G401 (cell line): ENCODE measurements at regions not wholly inside any gene's neighbourhood (a gene's known extent, or its start where the extent isn't known, plus 50 kb on each side); places are given as distances from the start of the nearest gene placed in this dataset.

Experiments used
- DNase-seq: peaks from one replicate; pipeline ENCODE4 v3.0.0-alpha.2; 2015; ENCODE audit warnings: low spot score
- in situ Hi-C: cut with HindIII; loops from 2 replicates; pipeline ENCODE4 v1.10.0; 2016; ENCODE audit warnings: low sequenced_read_pairs, mixed read lengths

DNA sequence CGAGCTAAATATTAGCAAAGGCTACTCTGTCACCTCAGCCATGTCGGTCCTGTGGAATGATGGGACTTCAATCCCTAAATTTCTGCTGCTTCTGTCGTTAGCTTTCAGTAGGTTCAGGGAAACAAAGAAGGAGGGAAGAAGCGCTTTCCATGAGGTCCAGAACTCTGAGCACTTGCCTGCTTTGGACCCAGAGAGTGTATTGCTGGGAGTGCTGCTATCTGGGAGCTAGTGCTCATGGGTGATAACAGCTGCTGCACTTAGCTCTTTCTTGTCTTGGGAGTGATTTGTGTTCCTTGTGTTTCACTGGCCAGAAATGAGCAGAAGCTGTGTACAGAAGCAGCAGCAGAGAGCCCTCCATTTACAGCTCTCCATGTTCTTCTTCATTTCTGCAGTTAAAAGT is 369.8 kb downstream of the DIPK2A start:
- no peak for DNase-seq
- in situ Hi-C loops = no loop called here

- no peak for DNase-seq
- in situ Hi-C loops = no loop called here
Measured at GRCh38 chr3:144343343-144343742, 371.7 kb downstream of the DIPK2A start.

DNA sequence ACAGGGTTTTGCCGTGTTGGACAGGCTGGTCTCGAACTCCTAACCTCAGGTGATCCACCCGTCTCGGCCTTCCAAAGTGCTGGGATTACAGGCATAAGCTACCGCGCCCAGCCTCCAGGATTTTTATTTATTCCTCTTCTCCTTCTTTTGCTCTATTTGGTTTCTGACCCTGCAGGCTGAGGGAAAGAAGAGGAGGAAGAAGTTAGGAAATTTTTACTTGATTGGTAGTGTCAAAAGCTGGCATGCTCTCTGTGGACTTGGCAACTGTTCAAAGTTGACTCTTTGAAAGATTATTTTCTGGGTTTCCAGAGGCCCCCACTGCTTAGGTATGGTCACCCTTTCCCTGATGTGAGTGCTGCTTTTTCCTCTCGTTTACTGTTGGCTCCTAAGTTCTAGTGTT is 372.2 kb downstream of the DIPK2A start:
- in situ Hi-C loops = no loop called here
- DNase-seq = no peak

- in situ Hi-C loops = no loop called here
- DNase-seq = no peak
Measured at GRCh38 chr3:144344925-144345548, 373.4 kb downstream of the DIPK2A start.

GRCh38 chr3:144350125-144350524 is 378.5 kb downstream of the DIPK2A start:
- in situ Hi-C loops = no loop called here
- DNase-seq = no peak

DNA sequence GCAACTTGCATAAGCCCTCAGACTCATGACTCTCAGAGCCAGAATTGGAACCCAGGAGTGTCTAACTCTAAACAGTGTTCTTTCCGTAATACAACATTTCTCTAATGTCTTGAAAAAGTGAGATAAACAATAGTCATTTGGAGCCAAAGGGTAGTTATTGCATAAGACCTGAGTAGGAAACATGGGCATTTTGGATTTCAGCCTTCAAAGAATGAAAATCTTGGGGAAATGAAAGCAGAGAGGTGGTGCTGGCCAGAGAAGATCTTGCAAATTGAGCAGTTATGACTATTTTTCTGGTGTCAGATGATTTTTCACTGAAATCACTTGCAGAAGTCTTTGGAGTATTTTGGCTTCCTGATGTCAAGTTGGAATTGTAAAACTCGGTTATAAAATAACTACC is 379.4 kb downstream of the DIPK2A start:
- no peak for DNase-seq
- in situ Hi-C loops = no loop called here

GRCh38 chr3:144351773-144352365 is 380.2 kb downstream of the DIPK2A start:
- in situ Hi-C loops = no loop called here
- DNase-seq = no peak

DNA sequence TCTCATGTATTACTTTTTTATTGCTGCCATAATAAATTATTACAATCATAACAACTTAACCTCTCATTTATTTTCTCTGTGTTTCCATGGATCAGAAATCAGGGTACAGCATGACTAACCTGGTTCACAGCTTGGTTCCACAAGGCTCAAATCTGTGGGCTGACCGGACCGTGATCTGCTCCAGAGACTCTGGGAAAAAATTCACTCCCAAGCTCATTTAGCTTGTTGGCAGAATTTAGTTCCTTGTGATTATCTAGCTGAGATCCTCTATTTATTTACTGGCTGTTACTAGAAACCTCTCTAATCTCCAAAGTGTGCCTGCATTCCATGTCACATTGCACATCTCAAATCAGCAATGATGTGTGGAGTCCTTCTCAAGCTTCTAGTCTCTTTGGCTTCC is 386.6 kb downstream of the DIPK2A start:
- DNase-seq = no peak
- in situ Hi-C loops = no loop called here

GRCh38 chr3:144361002-144361401 is 389.4 kb downstream of the DIPK2A start:
- in situ Hi-C loops = no loop called here
- no peak for DNase-seq

GRCh38 chr3:144362126-144362525 is 390.5 kb downstream of the DIPK2A start:
- DNase-seq = no peak
- in situ Hi-C loops = no loop called here

- in situ Hi-C loops = no loop called here
- DNase-seq = no peak
Measured at GRCh38 chr3:144363856-144364255, 392.2 kb downstream of the DIPK2A start.

GRCh38 chr3:144364737-144365136 is 393.1 kb downstream of the DIPK2A start:
- in situ Hi-C loops = no loop called here
- DNase-seq = no peak

DNA sequence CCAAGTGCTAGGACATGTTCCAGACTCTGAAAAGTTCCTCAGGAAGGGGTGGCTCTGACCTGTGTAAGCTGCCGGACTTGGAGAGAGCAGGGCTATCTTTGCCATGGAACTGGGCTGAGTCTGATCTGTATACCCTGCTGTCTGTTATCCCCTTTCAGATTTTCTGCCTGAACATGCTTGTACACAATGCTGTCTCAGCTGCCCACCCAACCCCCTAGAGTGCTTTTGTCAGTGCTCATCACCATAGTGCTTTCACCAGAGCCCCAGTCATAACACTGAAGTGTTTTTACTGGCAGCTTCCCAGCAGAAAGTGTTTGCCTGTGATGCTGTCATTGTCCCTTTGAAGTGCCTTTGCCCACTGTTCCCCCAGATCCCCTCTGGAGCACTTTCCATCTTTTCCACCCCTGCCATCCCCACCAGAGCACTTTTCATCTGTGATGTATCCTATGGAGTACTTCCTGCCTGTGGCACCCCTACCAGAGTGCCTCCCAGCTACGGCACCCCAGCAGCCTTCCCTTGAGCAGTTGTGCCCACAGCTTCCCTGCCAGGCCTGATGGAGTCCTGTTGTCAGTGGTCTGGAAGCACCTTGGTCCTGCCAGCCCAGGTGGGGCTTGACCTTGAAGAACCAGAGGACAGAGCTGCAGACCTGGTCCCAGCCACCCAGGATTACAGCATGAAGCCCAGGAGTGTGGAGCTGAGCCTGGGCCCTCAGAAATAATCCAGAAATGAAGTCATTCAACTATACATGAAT is 397.7 kb downstream of the DIPK2A start:
- in situ Hi-C loops = no loop called here
- no peak for DNase-seq

DNA sequence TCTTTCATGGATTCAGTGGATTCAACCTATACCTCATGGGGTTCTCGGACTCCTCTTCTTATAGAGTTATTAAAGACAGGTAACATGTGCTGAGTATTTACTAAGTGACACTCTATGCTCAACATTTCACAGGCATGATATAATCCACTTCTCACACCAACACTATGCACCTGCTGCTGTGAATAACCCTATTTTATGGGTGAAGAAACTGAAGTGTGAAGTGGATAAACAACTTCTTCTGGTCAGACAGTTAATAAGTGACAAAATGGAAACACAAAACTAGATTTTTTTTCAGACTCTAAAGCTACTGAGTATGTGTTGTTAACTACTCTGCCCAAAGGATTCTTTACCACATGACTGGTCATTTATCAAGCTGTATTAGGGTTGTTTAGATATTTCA is 403.5 kb downstream of the DIPK2A start:
- no peak for DNase-seq
- in situ Hi-C loops = no loop called here

GRCh38 chr3:144380849-144381248 is 409.2 kb downstream of the DIPK2A start:
- DNase-seq = no peak
- in situ Hi-C loops = no loop called here

DNA sequence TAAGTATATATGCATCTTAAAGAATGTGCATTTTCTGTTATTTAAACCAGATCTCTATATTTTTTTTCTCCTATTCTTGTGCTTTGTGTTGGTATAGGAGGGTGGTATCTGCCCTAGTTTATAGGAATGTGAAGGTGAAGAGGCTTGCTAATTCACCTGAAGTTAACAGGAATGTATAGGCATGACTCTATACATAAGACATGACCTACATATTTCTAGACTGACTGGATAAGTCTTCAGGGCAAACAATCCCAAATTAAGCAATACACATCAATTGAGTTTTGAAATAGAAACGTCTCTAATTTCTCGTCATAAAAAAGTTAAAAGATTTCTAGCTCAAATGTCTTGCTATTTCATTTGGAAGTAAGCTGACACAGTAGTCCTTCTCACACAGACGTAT is 410.0 kb downstream of the DIPK2A start:
- in situ Hi-C loops = no loop called here
- no peak for DNase-seq

DNA sequence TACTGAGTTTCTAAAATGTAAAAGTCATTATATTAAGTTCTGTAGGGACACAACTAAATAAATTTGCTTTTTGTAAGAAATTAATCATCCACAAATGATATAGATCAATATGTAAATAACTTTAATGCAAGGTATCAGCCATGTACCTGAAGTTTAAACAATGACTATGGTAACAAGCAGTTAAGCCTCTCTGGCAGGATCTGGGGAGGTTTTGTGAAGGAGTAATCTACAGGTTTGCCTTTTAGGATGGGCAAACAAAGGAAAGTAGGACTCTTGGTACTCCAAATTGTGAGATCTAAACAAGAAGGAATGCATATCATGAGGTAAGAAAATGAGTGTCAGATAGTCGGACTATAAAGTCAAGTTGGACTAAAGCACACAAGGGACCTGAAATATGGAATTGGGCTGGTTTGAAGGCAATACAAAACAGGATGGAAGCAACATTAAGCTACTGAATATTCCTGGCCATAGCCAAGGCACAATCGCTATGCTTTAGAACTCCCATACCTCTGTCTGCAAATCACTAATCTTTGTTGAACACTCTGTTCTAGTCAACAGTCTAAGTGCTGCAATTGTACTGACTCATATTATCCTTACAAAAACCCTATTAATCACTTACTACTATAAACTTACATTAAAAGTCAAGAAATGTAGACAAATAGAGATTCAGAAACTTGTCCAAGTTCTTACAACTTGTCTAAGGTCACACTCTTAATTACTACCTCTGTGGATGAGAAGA is 412.8 kb downstream of the DIPK2A start:
- in situ Hi-C loops = no loop called here
- DNase-seq = no peak

- in situ Hi-C loops = no loop called here
- no peak for DNase-seq
Measured at GRCh38 chr3:144390786-144391185, 419.2 kb downstream of the DIPK2A start.

- DNase-seq = no peak
- in situ Hi-C loops = no loop called here
Measured at GRCh38 chr3:144391236-144391635, 419.6 kb downstream of the DIPK2A start.

DNA sequence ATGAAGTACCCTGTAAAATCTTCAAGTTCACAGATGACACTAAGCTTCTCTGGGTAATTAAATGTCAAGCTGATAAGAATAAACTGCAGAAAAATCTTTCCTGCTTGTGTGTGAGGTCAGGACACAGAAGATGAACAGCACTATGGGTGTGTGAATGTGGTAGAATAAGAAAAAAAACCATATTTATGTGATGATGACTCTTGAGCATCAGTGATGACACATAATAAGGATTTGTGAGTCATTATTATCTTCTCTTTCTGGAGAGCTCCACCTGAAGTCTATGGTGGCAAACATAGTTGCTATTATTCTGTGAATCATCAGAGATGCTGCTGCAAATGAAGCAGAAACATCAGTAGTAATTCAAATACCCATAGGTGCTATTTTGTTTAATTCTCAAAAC is 422.4 kb downstream of the DIPK2A start:
- no peak for DNase-seq
- in situ Hi-C loops = no loop called here
